CD14-positive monocyte (primary cell): ENCODE measurements at regions not wholly inside any gene's neighbourhood (a gene's known extent, or its start where the extent isn't known, plus 50 kb on each side); places are given as distances from the start of the nearest gene placed in this dataset.

Source experiments
- DNase-seq, 3 donors: peaks; one replicate each; pipeline ENCODE4 v3.0.0-alpha.2; 2011 to 2022
- H2AFZ ChIP-seq: 2 replicates; pipeline ENCODE4 v1.6.0; 2012; ENCODE audit warnings: mild to moderate bottlenecking, low read depth, low read length, inconsistent platforms; ENCODE audit not compliant: insufficient read depth, poor library complexity, severe bottlenecking
- H3K27ac ChIP-seq, 2 donors: 1 replicate in 1 of 2; 2 replicates in 1 of 2; pipeline ENCODE4 v1.5.1; 2012 to 2013; ENCODE audit warnings: low read length in 2 of 2, control low read depth in 1 of 2, inconsistent platforms in 1 of 2, low read depth in 1 of 2, mild to moderate bottlenecking in 1 of 2
- H3K27me3 ChIP-seq, 2 donors: one replicate each; pipeline versions ENCODE4 v1.6.0 to v1.6.1; 2011 to 2013; ENCODE audit warnings: low read length in 2 of 2; ENCODE audit not compliant: control insufficient read depth in 2 of 2, insufficient read depth in 2 of 2
- H3K36me3 ChIP-seq, 2 donors: replicated peaks in 1 of 2; 1 replicate in 1 of 2; 2 replicates in 1 of 2; pipeline versions ENCODE4 v1.5.1 to v1.6.1; 2012 to 2013; ENCODE audit warnings: low read length in 2 of 2, control low read depth in 1 of 2, inconsistent platforms in 1 of 2, mild to moderate bottlenecking in 1 of 2; ENCODE audit not compliant: insufficient read depth in 2 of 2, control insufficient read depth in 1 of 2
- H3K4me1 ChIP-seq, 2 donors: 1 replicate in 1 of 2; 2 replicates in 1 of 2; pipeline versions ENCODE4 v1.5.1 to v1.6.1; 2012 to 2013; ENCODE audit warnings: low read length in 2 of 2, control low read depth in 1 of 2, inconsistent platforms in 1 of 2, mild to moderate bottlenecking in 1 of 2, moderate library complexity in 1 of 2; ENCODE audit not compliant: insufficient read depth in 2 of 2, control insufficient read depth in 1 of 2
- H3K4me2 ChIP-seq: replicated peaks from 2 replicates; pipeline ENCODE3; 2012; ENCODE audit warnings: low read length, moderate library complexity, mild to moderate bottlenecking; ENCODE audit not compliant: poor library complexity, severe bottlenecking; ENCODE audit errors: extremely low read depth
- H3K4me3 ChIP-seq, 3 experiments: fragments of 200-600 bp in 1 of 3; sonication (generic) in 1 of 3; replicated peaks in 1 of 3; 1 replicate in 2 of 3; 2 replicates in 1 of 3; pipeline ENCODE4 v1.5.1; 2011 to 2013; ENCODE audit warnings: low read length in 3 of 3, mild to moderate bottlenecking in 3 of 3, control low read depth in 2 of 3, low read depth in 2 of 3, inconsistent platforms in 1 of 3, moderate library complexity in 1 of 3
- H3K79me2 ChIP-seq: 2 replicates; pipeline ENCODE4 v1.6.0; 2012; ENCODE audit warnings: mild to moderate bottlenecking, control low read depth, inconsistent platforms, low read length, moderate library complexity; ENCODE audit not compliant: insufficient read depth
- H3K9ac ChIP-seq: 2 replicates; pipeline ENCODE4 v1.6.0; 2017; ENCODE audit warnings: low read length, mild to moderate bottlenecking; ENCODE audit not compliant: insufficient read depth, poor library complexity, severe bottlenecking
- H3K9me3 ChIP-seq, 2 donors: replicated peaks in 1 of 2; 1 replicate in 1 of 2; 2 replicates in 1 of 2; pipeline versions ENCODE4 v1.5.1 to v1.6.1; 2012 to 2013; ENCODE audit warnings: low read length in 2 of 2, control low read depth in 1 of 2; ENCODE audit not compliant: control insufficient read depth in 1 of 2, insufficient read depth in 1 of 2
- H4K20me1 ChIP-seq: 2 replicates; pipeline ENCODE4 v1.6.0; 2012; ENCODE audit warnings: mild to moderate bottlenecking, low read length, control low read depth, moderate library complexity; ENCODE audit not compliant: insufficient read depth
- H3K27ac Mint-ChIP-seq, 7 donors: one replicate each; pipeline ENCODE4 v1.8.0; 2020; ENCODE audit warnings: mild to moderate bottlenecking in 7 of 7, mixed read lengths in 7 of 7, moderate library complexity in 6 of 7, inconsistent platforms in 2 of 7
- H3K27me3 Mint-ChIP-seq, 3 donors: one replicate each; pipeline ENCODE4 v1.8.0; 2021 to 2022; ENCODE audit warnings: low read depth in 3 of 3, mild to moderate bottlenecking in 3 of 3, mixed read lengths in 3 of 3, moderate library complexity in 3 of 3, inconsistent platforms in 1 of 3
- H3K36me3 Mint-ChIP-seq, 2 donors: one replicate each; pipeline ENCODE4 v1.8.0; 2020; ENCODE audit warnings: mixed read lengths in 2 of 2, inconsistent platforms in 1 of 2, mild to moderate bottlenecking in 1 of 2
- H3K4me1 Mint-ChIP-seq: one replicate; pipeline ENCODE4 v1.8.0; 2020; ENCODE audit warnings: mild to moderate bottlenecking, mixed read lengths
- H3K4me3 Mint-ChIP-seq, 2 donors: one replicate each; pipeline ENCODE4 v1.8.0; 2020; ENCODE audit warnings: mild to moderate bottlenecking in 2 of 2, mixed read lengths in 2 of 2, moderate library complexity in 1 of 2
- H3K9me3 Mint-ChIP-seq, 7 donors: one replicate each; pipeline ENCODE4 v1.8.0; 2020 to 2022; ENCODE audit warnings: mixed read lengths in 7 of 7, mild to moderate bottlenecking in 6 of 7, moderate library complexity in 6 of 7, inconsistent platforms in 2 of 7
- CTCF ChIP-seq: fragments of 200-600 bp; IDR thresholded peaks from one replicate; pipeline ENCODE4 v1.8.0; 2022; ENCODE audit warnings: antibody characterized with exemption, mild to moderate bottlenecking
- WGBS: methylation state at CpG from one replicate; pipeline ENCODE4 v1.1.5; 2013; ENCODE audit warnings: missing lambda C conversion rate; ENCODE audit not compliant: insufficient coverage; 5-methylcytosine and 5-hydroxymethylcytosine counted together
- intact Hi-C, 2 donors: fragments of 100-400 bp; cut with micrococcal nuclease; formaldehyde crosslinking; loops; one replicate each; pipeline versions ENCODE4 v1.15.0 to v1.15.1; 2023

- no peak for DNase-seq
- no CpG with 5 or more reads among the region's 4 CpGs for WGBS
- Mint-ChIP-seq H3K36me3 (no peaks in the 10 kb centered on the region), H3K27ac (no peak overlapping the region), H3K4me3 (no peak overlapping the region), H3K27me3 (peaks cover 0 to 5% (median 2%) of the 10 kb centered on the region in 3 donors), H3K4me1 (peaks cover 12% of the 10 kb centered on the region), H3K9me3 (no peaks in the 10 kb centered on the region)
- H3K4me1 ChIP-seq: no peaks in the 10 kb centered on the region
- intact Hi-C loops: no loop called here
- no peak overlapping the region for H3K27ac ChIP-seq
- H3K4me3 ChIP-seq: no peak overlapping the region
- H3K36me3 ChIP-seq: no peaks in the 10 kb centered on the region
- no peak overlapping the region for H3K4me2 ChIP-seq
- no peaks in the 10 kb centered on the region for H3K27me3 ChIP-seq
- H2AFZ ChIP-seq: no peak overlapping the region
- H3K9me3 ChIP-seq: no peaks in the 10 kb centered on the region
- H3K79me2 ChIP-seq: no peaks in the 10 kb centered on the region
- no peak for TF ChIP-seq CTCF
- H4K20me1 ChIP-seq: no peaks in the 10 kb centered on the region
- no peak overlapping the region for H3K9ac ChIP-seq
Measured at GRCh38 chr10:8401531-8401930, 347.0 kb downstream of the GATA3 start.

GRCh38 chr10:8402576-8402975, 348.1 kb downstream of the GATA3 start:
- TF ChIP-seq CTCF: no peak
- H3K27ac Mint-ChIP-seq: peak overlapping the region in 1 of 7 donors; percentile 46
- H3K4me3 ChIP-seq: no peak overlapping the region
- peaks cover 0 to 5% (median 2%) of the 10 kb centered on the region in 3 donors for H3K27me3 Mint-ChIP-seq
- no peaks in the 10 kb centered on the region for H4K20me1 ChIP-seq
- H2AFZ ChIP-seq: no peak overlapping the region
- WGBS: no CpG with 5 or more reads among the region's 4 CpGs
- DNase-seq: no peak
- no peak overlapping the region for H3K4me2 ChIP-seq
- H3K27me3 ChIP-seq: no peaks in the 10 kb centered on the region
- no peaks in the 10 kb centered on the region for H3K36me3 Mint-ChIP-seq
- H3K4me1 Mint-ChIP-seq: peaks cover 12% of the 10 kb centered on the region
- H3K9me3 ChIP-seq: no peaks in the 10 kb centered on the region
- H3K36me3 ChIP-seq: no peaks in the 10 kb centered on the region
- no peaks in the 10 kb centered on the region for H3K4me1 ChIP-seq
- no peaks in the 10 kb centered on the region for H3K9me3 Mint-ChIP-seq
- no peak overlapping the region for H3K4me3 Mint-ChIP-seq
- intact Hi-C loops: no loop called here
- H3K27ac ChIP-seq: no peak overlapping the region
- no peak overlapping the region for H3K9ac ChIP-seq
- no peaks in the 10 kb centered on the region for H3K79me2 ChIP-seq
